ENCODE measurements at regions not wholly inside any gene's neighbourhood (a gene's known extent, or its start where the extent isn't known, plus 50 kb on each side); places are given as distances from the start of the nearest gene placed in this dataset.
"Not testable (repeated sequence)": the region's sequence is repeated elsewhere in the genome, so short reads cannot be mapped to it uniquely, and the experiment has no call there.

- TF ChIP-seq RARB (CRISPR knock-in tag; IDR thresholded peaks at IDR 0.05), result no peak
- peak; percentile 80 for ATAC-seq
Observed at GRCh38 chr22:36081023-36081431, 52.4 kb upstream of the RBFOX2 start.

GRCh38 chr22:36080281-36080680 is 51.7 kb upstream of the RBFOX2 start:
- ATAC-seq, result not testable (repeated sequence)

DNA sequence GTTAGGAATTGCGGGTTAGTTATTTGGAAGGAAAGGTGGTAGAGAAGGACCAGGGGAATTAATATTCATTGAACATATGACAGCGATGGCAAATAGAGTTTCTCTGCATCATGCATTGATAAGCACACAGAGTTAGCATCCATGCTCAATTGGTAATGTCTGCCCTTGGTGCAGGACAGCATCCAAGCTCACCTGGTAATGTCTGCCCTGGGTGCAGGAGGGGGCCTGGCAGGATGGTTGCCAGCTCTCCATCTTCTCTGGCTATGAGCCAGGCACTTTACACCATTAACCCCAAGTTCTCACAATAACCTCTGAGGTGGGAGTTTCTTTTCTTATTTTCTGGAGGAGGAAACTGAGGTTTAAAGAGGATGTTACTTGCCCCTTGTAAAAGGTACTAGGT is 50.4 kb upstream of the RBFOX2 start:
- ATAC-seq, result no peak
- TF ChIP-seq ISL1 (CRISPR knock-in tag; IDR thresholded peaks at IDR 0.05), result no peak
- no peak for TF ChIP-seq ZFP30 (CRISPR knock-in tag; IDR thresholded peaks at IDR 0.05)

Measured in SK-N-SH treated with all-trans-retinoic acid at 6 μM for 48 hours (cell line).